HL-60 (cell line): ENCODE measurements at regions not wholly inside any gene's neighbourhood (a gene's known extent, or its start where the extent isn't known, plus 50 kb on each side); places are given as distances from the start of the nearest gene placed in this dataset.

Experiments used
- DNase-seq, 2 experiments: peaks; one replicate each; pipeline ENCODE4 v3.0.0-alpha.2; 2010 to 2020; ENCODE audit warnings: low read depth in 1 of 2, low spot score in 1 of 2
- H3K27ac ChIP-seq: fragments of 250-450 bp; sonication (Bioruptor Pico); replicated peaks from 2 replicates; pipeline ENCODE4 v1.5.1; 2020; ENCODE audit warnings: mild to moderate bottlenecking, moderate library complexity
- H3K27me3 ChIP-seq: fragments of 250-450 bp; sonication (Bioruptor Pico); 2 replicates; pipeline ENCODE4 v1.5.1; 2021; ENCODE audit warnings: mild to moderate bottlenecking, moderate library complexity; ENCODE audit not compliant: insufficient read depth, poor library complexity, severe bottlenecking
- H3K4me3 ChIP-seq: replicated peaks from 2 replicates; pipeline ENCODE4 v1.5.1; 2011; ENCODE audit warnings: mild to moderate bottlenecking, control low read depth, low read length; ENCODE audit not compliant: insufficient read depth
- CTCF ChIP-seq: IDR thresholded peaks from one replicate; pipeline ENCODE4 v1.5.1; 2011; ENCODE audit warnings: low read length, control low read depth, inconsistent platforms; ENCODE audit not compliant: insufficient read depth
- GABPA ChIP-seq: IDR thresholded peaks from 2 replicates; pipeline ENCODE4 v1.6.1; 2012; ENCODE audit warnings: low read depth
- POLR2AphosphoS5 ChIP-seq: IDR thresholded peaks from 2 replicates; pipeline ENCODE4 v1.6.1; 2012; ENCODE audit warnings: low read depth
- SPI1 ChIP-seq: IDR thresholded peaks from 2 replicates; pipeline ENCODE4 v1.6.1; 2012; ENCODE audit warnings: low read depth, mild to moderate bottlenecking, borderline replicate concordance
- TF ChIP-seq, protein P1 (sequence below): IDR thresholded peaks from 2 replicates; pipeline ENCODE4 v1.6.1; 2012; ENCODE audit warnings: low read depth; ENCODE audit not compliant: insufficient replicate concordance

DNA sequence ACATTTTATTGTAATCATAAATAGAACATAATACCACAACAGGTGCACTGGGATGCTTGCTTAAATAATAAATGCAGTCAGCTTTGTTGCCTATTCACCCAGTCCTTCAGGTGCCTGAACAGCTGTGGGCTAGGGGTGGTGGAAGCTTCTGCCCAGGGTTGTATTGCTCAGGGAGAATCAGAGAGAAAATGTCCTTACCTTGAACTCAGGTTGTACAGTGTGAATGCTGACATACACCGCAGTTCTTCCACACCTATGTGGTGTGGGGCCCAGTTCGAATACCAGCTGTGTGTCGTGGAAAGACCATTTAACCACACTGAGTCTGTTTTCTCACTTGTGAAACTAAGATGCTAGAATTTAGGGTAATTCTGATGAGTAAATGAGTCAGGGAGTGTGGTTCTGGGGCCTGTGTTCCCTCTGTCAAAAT, 115.7 kb upstream of the ATP1A1 start:
- H3K27me3 ChIP-seq = peaks cover 2% of the 10 kb centered on the region
- no peak for DNase-seq
- H3K27ac ChIP-seq = no peak overlapping the region
- H3K4me3 ChIP-seq = no peak overlapping the region
- TF ChIP-seq CTCF = no peak
- TF ChIP-seq, protein P1, sequence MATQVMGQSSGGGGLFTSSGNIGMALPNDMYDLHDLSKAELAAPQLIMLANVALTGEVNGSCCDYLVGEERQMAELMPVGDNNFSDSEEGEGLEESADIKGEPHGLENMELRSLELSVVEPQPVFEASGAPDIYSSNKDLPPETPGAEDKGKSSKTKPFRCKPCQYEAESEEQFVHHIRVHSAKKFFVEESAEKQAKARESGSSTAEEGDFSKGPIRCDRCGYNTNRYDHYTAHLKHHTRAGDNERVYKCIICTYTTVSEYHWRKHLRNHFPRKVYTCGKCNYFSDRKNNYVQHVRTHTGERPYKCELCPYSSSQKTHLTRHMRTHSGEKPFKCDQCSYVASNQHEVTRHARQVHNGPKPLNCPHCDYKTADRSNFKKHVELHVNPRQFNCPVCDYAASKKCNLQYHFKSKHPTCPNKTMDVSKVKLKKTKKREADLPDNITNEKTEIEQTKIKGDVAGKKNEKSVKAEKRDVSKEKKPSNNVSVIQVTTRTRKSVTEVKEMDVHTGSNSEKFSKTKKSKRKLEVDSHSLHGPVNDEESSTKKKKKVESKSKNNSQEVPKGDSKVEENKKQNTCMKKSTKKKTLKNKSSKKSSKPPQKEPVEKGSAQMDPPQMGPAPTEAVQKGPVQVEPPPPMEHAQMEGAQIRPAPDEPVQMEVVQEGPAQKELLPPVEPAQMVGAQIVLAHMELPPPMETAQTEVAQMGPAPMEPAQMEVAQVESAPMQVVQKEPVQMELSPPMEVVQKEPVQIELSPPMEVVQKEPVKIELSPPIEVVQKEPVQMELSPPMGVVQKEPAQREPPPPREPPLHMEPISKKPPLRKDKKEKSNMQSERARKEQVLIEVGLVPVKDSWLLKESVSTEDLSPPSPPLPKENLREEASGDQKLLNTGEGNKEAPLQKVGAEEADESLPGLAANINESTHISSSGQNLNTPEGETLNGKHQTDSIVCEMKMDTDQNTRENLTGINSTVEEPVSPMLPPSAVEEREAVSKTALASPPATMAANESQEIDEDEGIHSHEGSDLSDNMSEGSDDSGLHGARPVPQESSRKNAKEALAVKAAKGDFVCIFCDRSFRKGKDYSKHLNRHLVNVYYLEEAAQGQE = no peak

DNA sequence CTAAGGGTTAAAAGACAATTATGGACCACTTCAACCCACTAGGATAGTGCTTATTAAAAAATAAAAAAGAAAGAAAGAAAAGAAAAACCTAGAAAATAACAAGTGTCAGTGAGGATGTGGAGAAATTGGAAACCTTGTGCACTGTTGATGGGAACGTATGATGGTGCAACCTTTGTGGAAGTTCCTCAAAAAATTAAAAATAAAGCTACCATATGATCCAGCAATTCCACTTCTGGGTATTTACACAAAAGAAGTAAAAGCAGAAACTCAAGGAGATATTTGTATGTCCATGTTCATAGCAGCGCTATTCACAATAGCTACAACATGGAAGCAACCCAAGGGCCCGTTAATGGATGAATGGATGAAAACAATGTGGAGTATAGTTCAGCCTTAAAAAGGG, 115.2 kb upstream of the ATP1A1 start:
- no peak overlapping the region for H3K27ac ChIP-seq
- no peak for TF ChIP-seq CTCF
- TF ChIP-seq POLR2AphosphoS5 = no peak
- TF ChIP-seq, protein P1 = no peak
- TF ChIP-seq GABPA = no peak
- no peak for TF ChIP-seq SPI1
- H3K27me3 ChIP-seq = peaks cover 2% of the 10 kb centered on the region
- no peak for DNase-seq
- no peak overlapping the region for H3K4me3 ChIP-seq

GRCh38 chr1:116258668-116259419, 114.2 kb upstream of the ATP1A1 start:
- Histone ChIP-seq H3K27ac (no peak overlapping the region), H3K4me3 (no peak overlapping the region), H3K27me3 (peaks cover 2% of the 10 kb centered on the region)
- TF ChIP-seq GABPA (no peak), POLR2AphosphoS5 (no peak), SPI1 (no peak), CTCF (no peak)
- TF ChIP-seq, protein P1 = no peak
- no peak for DNase-seq
